Endothelial cell of umbilical vein (primary cell): ENCODE measurements at regions not wholly inside any gene's neighbourhood (a gene's known extent, or its start where the extent isn't known, plus 50 kb on each side); places are given as distances from the start of the nearest gene placed in this dataset.

ENCODE experiments used
- BruUV-seq: library from RNA; stranded (reverse); fragments of 400-500 nt; replicated peaks from 2 replicates; lab custom pipeline; 2021; lab: Mats Ljungman, UMichigan
- CTCF ChIA-PET: fragments of 300-600, 350-600 bp; sonication (Branson Sonifier 250); formaldehyde crosslinking; loops from one replicate; lab custom pipeline; 2021; ENCODE audit warnings: antibody characterized with exemption, inconsistent platforms; lab: Charles Lee
- POLR2A ChIA-PET: fragments of 300-600, 350-600 bp; sonication (Branson Sonifier 250); formaldehyde crosslinking; loops from one replicate; lab custom pipeline; 2021; ENCODE audit warnings: antibody characterized with exemption, inconsistent platforms; lab: Charles Lee
- DNase-seq: peaks from one replicate; pipeline ENCODE4 v3.0.0-alpha.2; 2011; ENCODE audit warnings: low read depth, low spot score
- FAIRE-seq: peaks from 2 replicates; lab custom pipeline; 2011; peaks lifted over from hg19 to GRCh38; lab: Jason Lieb, UNC
- H2AFZ ChIP-seq: 2 replicates; pipeline ENCODE4 v1.6.0; 2012; ENCODE audit warnings: low read depth, low read length, control low read depth, inconsistent platforms
- H3K27ac ChIP-seq: 2 replicates; pipeline ENCODE4 v1.5.1; 2011; ENCODE audit warnings: low read depth, mild to moderate bottlenecking, control low read depth, low read length, moderate library complexity; ENCODE audit not compliant: insufficient read depth
- H3K27me3 ChIP-seq, 2 experiments: 2 replicates each; pipeline versions ENCODE4 v1.6.0 to v1.6.1; 2011; ENCODE audit warnings: low read length in 2 of 2, mixed read lengths in 1 of 2; ENCODE audit not compliant: control insufficient read depth in 2 of 2, insufficient read depth in 2 of 2
- H3K36me3 ChIP-seq, 2 experiments: 2 replicates in 1 of 2; 3 replicates in 1 of 2; pipeline ENCODE4 v1.5.1; 2011; ENCODE audit warnings: low read length in 2 of 2, mild to moderate bottlenecking in 1 of 2, moderate library complexity in 1 of 2; ENCODE audit not compliant: control insufficient read depth in 2 of 2, insufficient read depth in 2 of 2; ENCODE audit errors: extremely low read depth in 1 of 2
- H3K4me1 ChIP-seq: 3 replicates; pipeline ENCODE4 v1.5.1; 2011; ENCODE audit warnings: mild to moderate bottlenecking, low read length; ENCODE audit not compliant: control insufficient read depth, insufficient read depth; ENCODE audit errors: extremely low read depth
- H3K4me2 ChIP-seq: 2 replicates; pipeline ENCODE4 v1.6.1; 2011; ENCODE audit warnings: low read length, control low read depth, mixed read lengths; ENCODE audit not compliant: insufficient read depth
- H3K4me3 ChIP-seq, 3 experiments: fragments of 200-600 bp in 1 of 3; sonication (generic), shearing (Covaris generic) in 1 of 3; replicated peaks in 1 of 3; 2 replicates each; pipeline ENCODE4 v1.5.1; 2011 to 2016; ENCODE audit warnings: control low read depth in 3 of 3, low read length in 3 of 3, mild to moderate bottlenecking in 2 of 3, inconsistent platforms in 1 of 3, low read depth in 1 of 3, moderate library complexity in 1 of 3; ENCODE audit not compliant: insufficient read depth in 1 of 3
- H3K79me2 ChIP-seq: 2 replicates; pipeline ENCODE4 v1.6.0; 2012; ENCODE audit warnings: low read length, inconsistent platforms; ENCODE audit not compliant: control insufficient read depth, insufficient read depth
- H3K9ac ChIP-seq: replicated peaks from 2 replicates; pipeline ENCODE3; 2011; ENCODE audit warnings: low read length, control low read depth; ENCODE audit not compliant: insufficient read depth; ENCODE audit errors: extremely low read depth
- H3K9me1 ChIP-seq: replicated peaks from 3 replicates; pipeline ENCODE4 v1.6.0; 2011; ENCODE audit warnings: mild to moderate bottlenecking, low read length; ENCODE audit not compliant: control insufficient read depth, insufficient read depth; ENCODE audit errors: extremely low read depth
- H3K9me3 ChIP-seq: replicated peaks from 2 replicates; pipeline ENCODE4 v1.5.1; 2012; ENCODE audit warnings: low read length, inconsistent platforms; ENCODE audit not compliant: control insufficient read depth, insufficient read depth
- H4K20me1 ChIP-seq: replicated peaks from 2 replicates; pipeline ENCODE3; 2011; ENCODE audit warnings: mild to moderate bottlenecking, low read length; ENCODE audit not compliant: control insufficient read depth, insufficient read depth; ENCODE audit errors: extremely low read depth
- EZH2 ChIP-seq: IDR thresholded peaks from 2 replicates; pipeline ENCODE4 v1.6.1; 2012; ENCODE audit warnings: borderline replicate concordance, low read depth, mild to moderate bottlenecking, moderate library complexity, low read length, inconsistent platforms; ENCODE audit not compliant: severe bottlenecking
- FOS ChIP-seq: IDR thresholded peaks from 2 replicates; pipeline ENCODE4 v1.6.1; 2011; ENCODE audit warnings: mild to moderate bottlenecking, low read length, moderate library complexity, borderline replicate concordance; ENCODE audit not compliant: insufficient read depth
- GATA2 ChIP-seq: IDR thresholded peaks from 2 replicates; pipeline ENCODE4 v1.7.0; 2011; ENCODE audit warnings: low read depth, mild to moderate bottlenecking, moderate library complexity, mixed read lengths, low read length; ENCODE audit not compliant: insufficient read length, insufficient read depth
- JUN ChIP-seq: IDR thresholded peaks from 2 replicates; pipeline ENCODE4 v1.6.1; 2011; ENCODE audit warnings: borderline replicate concordance, low read depth; ENCODE audit not compliant: insufficient read length, insufficient read depth
- MYC ChIP-seq: IDR thresholded peaks from one replicate; pipeline ENCODE4 v1.6.1; 2011; ENCODE audit warnings: mild to moderate bottlenecking, low read depth, low read length
- POLR2A ChIP-seq: IDR thresholded peaks from 2 replicates; pipeline ENCODE4 v1.6.1; 2012; ENCODE audit warnings: low read depth, mild to moderate bottlenecking, control low read depth, low read length
- POLR2AphosphoS5 ChIP-seq: IDR thresholded peaks from 2 replicates; pipeline ENCODE4 v1.6.1; 2012; ENCODE audit warnings: low read depth, mild to moderate bottlenecking, control low read depth, low read length, moderate library complexity; ENCODE audit not compliant: insufficient read depth
- dilution Hi-C: fragments of 300-500 bp; cut with MboI; formaldehyde crosslinking; loops from one replicate; pipeline ENCODE4 v1.15.0; 2019; ENCODE audit warnings: low sequenced_read_pairs; ENCODE audit not compliant: extremely low pct_ligation_motif_present
- intact Hi-C: fragments of 100-400 bp; cut with micrococcal nuclease; formaldehyde crosslinking; loops from one replicate; pipeline ENCODE4 v1.10.0; 2022
- TF ChIP-seq, protein P1 (sequence below): IDR thresholded peaks from 2 replicates; pipeline ENCODE4 v1.6.1; 2011; ENCODE audit not compliant: insufficient read depth, insufficient read length
- TF ChIP-seq, protein P2 (sequence below), 2 donors: IDR thresholded peaks; 1 replicate in 1 of 2; 2 replicates in 1 of 2; pipeline ENCODE4 v1.5.1; 2011; ENCODE audit warnings: low read length in 2 of 2, mild to moderate bottlenecking in 2 of 2, moderate library complexity in 2 of 2, control low read depth in 1 of 2, inconsistent platforms in 1 of 2, low read depth in 1 of 2; ENCODE audit not compliant: insufficient read depth in 1 of 2; ENCODE audit errors: extremely low read depth in 1 of 2

- intact Hi-C loops (no loop called here), dilution Hi-C loops (no loop called here)
- BruUV-seq = no TSS peak
- H3K79me2 ChIP-seq = no peaks in the 10 kb centered on the region
- no peak for FAIRE-seq
- no peaks in the 10 kb centered on the region for H4K20me1 ChIP-seq
- ChIA-PET POLR2A (no interaction called here), CTCF (interaction anchor here (1.1 to 6.1 kb wide), 2 partner anchors 82 to 765 kb away, joined by 3 to 447 read pairs; no protein-coding TSS in a partner anchor)
- no peaks in the 10 kb centered on the region for H3K9me1 ChIP-seq
- no peak overlapping the region for H2AFZ ChIP-seq
- TF ChIP-seq POLR2AphosphoS5 (no peak), GATA2 (no peak), EZH2 (no peak), POLR2A (no peak), FOS (no peak), MYC (no peak), JUN (no peak)
- TF ChIP-seq, protein P1, sequence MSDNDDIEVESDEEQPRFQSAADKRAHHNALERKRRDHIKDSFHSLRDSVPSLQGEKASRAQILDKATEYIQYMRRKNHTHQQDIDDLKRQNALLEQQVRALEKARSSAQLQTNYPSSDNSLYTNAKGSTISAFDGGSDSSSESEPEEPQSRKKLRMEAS = no peak
- TF ChIP-seq, protein P2, sequence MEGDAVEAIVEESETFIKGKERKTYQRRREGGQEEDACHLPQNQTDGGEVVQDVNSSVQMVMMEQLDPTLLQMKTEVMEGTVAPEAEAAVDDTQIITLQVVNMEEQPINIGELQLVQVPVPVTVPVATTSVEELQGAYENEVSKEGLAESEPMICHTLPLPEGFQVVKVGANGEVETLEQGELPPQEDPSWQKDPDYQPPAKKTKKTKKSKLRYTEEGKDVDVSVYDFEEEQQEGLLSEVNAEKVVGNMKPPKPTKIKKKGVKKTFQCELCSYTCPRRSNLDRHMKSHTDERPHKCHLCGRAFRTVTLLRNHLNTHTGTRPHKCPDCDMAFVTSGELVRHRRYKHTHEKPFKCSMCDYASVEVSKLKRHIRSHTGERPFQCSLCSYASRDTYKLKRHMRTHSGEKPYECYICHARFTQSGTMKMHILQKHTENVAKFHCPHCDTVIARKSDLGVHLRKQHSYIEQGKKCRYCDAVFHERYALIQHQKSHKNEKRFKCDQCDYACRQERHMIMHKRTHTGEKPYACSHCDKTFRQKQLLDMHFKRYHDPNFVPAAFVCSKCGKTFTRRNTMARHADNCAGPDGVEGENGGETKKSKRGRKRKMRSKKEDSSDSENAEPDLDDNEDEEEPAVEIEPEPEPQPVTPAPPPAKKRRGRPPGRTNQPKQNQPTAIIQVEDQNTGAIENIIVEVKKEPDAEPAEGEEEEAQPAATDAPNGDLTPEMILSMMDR (IDR thresholded peaks at IDR 0.05; ENCODE audit: extremely low read depth in 1 of 2, insufficient read depth in 1 of 2, low read depth in 1 of 2, low read length in 2 of 2) = no peak
- H3K9ac ChIP-seq = no peak overlapping the region
- peak; percentile 28 for DNase-seq
- H3K4me1 ChIP-seq = no peaks in the 10 kb centered on the region
- no peak overlapping the region for H3K4me3 ChIP-seq
- no peak overlapping the region for H3K27ac ChIP-seq
- no peaks in the 10 kb centered on the region for H3K9me3 ChIP-seq
- no peak overlapping the region for H3K4me2 ChIP-seq
- no peaks in the 10 kb centered on the region for H3K36me3 ChIP-seq
- H3K27me3 ChIP-seq = peaks cover 6 to 7% of the 10 kb centered on the region in 2 experiments
Measured at GRCh38 chr4:147101678-147102077, 156.0 kb upstream of the TTC29 start.
